K562 (cell line): ENCODE measurements at regions not wholly inside any gene's neighbourhood (a gene's known extent, or its start where the extent isn't known, plus 50 kb on each side); places are given as distances from the start of the nearest gene placed in this dataset.

ENCODE experiments used
- ATAC-seq: fragments of 200-7000 bp; cut with Tn5 transposase; 3 replicates; pipeline ENCODE4 v1.9.1; 2020; ENCODE audit warnings: moderate library complexity
- BruUV-seq: library from RNA; stranded (reverse); fragments of 400-500 nt; replicated peaks from 2 replicates; lab custom pipeline; 2021; lab: Mats Ljungman, UMichigan
- CTCF ChIA-PET: fragments of 300-600 bp; formaldehyde crosslinking; extraction: SDS; loops from one replicate; lab custom pipeline; 2021; ENCODE audit warnings: low intra/inter-chr PET ratio; lab: Yijun Ruan, JAX
- POLR2A ChIA-PET: fragments of 300-600, 350-650 bp; sonication (Branson Sonifier 250); formaldehyde crosslinking; extraction: SDS; loops from one replicate; lab custom pipeline; 2021; ENCODE audit warnings: antibody characterized with exemption, inconsistent platforms; lab: Yijun Ruan, JAX
- DNase-seq, 4 experiments: peaks; one replicate each; pipeline versions ENCODE4 v3.0.0 to v3.0.0-alpha.2; 2011 to 2018; ENCODE audit warnings: low spot score in 3 of 4, mixed read lengths in 3 of 4; ENCODE audit errors: extremely low read depth in 1 of 4
- FAIRE-seq: peaks from 2 replicates; lab custom pipeline; 2011; peaks lifted over from hg19 to GRCh38; lab: Jason Lieb, UNC
- H2AFZ ChIP-seq: 2 replicates; pipeline ENCODE4 v1.6.0; 2011; ENCODE audit warnings: low read depth, low read length, control low read depth, inconsistent platforms
- H3K27ac ChIP-seq: fragments of 200-600 bp; 3 replicates; pipeline ENCODE4 v1.8.0; 2011; ENCODE audit warnings: low read depth, mild to moderate bottlenecking, control low read depth, inconsistent platforms, low read length, moderate library complexity, mixed read lengths; ENCODE audit errors: extremely low read depth
- H3K27me3 ChIP-seq, 2 experiments: fragments of 300-600 bp in 1 of 2; 2 replicates in 1 of 2; 3 replicates in 1 of 2; pipeline versions ENCODE4 v1.6.0 to v1.8.0; 2011; ENCODE audit warnings: inconsistent platforms in 2 of 2, low read length in 2 of 2, mild to moderate bottlenecking in 1 of 2, mixed read lengths in 1 of 2, moderate library complexity in 1 of 2; ENCODE audit not compliant: control insufficient read depth in 2 of 2, insufficient read depth in 2 of 2
- H3K36me3 ChIP-seq: fragments of 300-600 bp; 3 replicates; pipeline ENCODE4 v1.8.0; 2011; ENCODE audit warnings: mild to moderate bottlenecking, low read length, inconsistent platforms; ENCODE audit not compliant: control insufficient read depth, insufficient read depth
- H3K4me1 ChIP-seq, 2 experiments: fragments of 200-600 bp in 1 of 2; replicated peaks in 1 of 2; 2 replicates in 1 of 2; 3 replicates in 1 of 2; pipeline versions ENCODE4 v1.5.1 to v1.8.0; 2011; ENCODE audit warnings: inconsistent platforms in 2 of 2, low read length in 2 of 2, mild to moderate bottlenecking in 1 of 2, mixed read lengths in 1 of 2, moderate library complexity in 1 of 2; ENCODE audit not compliant: control insufficient read depth in 2 of 2, insufficient read depth in 2 of 2
- H3K4me2 ChIP-seq: 2 replicates; pipeline ENCODE4 v1.6.1; 2011; ENCODE audit warnings: low read length, control low read depth, inconsistent platforms, mixed read lengths; ENCODE audit not compliant: insufficient read depth
- H3K4me3 ChIP-seq: fragments of 200-600 bp; sonication (generic), shearing (Covaris generic); 2 replicates; pipeline ENCODE4 v1.5.1; 2016; ENCODE audit warnings: control low read depth, inconsistent platforms
- H3K79me2 ChIP-seq: fragments of 200-600 bp; 3 replicates; pipeline ENCODE4 v1.8.0; 2011; ENCODE audit warnings: low read length, inconsistent platforms; ENCODE audit not compliant: control insufficient read depth, insufficient read depth
- H3K9ac ChIP-seq, 2 experiments: 2 replicates each; pipeline versions ENCODE4 v1.6.0 to v1.6.1; 2011; ENCODE audit warnings: low read depth in 2 of 2, low read length in 2 of 2, control low read depth in 1 of 2, inconsistent platforms in 1 of 2, mild to moderate bottlenecking in 1 of 2, mixed read lengths in 1 of 2; ENCODE audit not compliant: insufficient read depth in 1 of 2
- H3K9me1 ChIP-seq: one replicate; pipeline ENCODE4 v1.6.0; 2011; ENCODE audit warnings: inconsistent platforms, mild to moderate bottlenecking, low read length, moderate library complexity; ENCODE audit not compliant: control insufficient read depth, insufficient read depth
- H3K9me3 ChIP-seq: replicated peaks from 2 replicates; pipeline ENCODE4 v1.5.1; 2011; ENCODE audit warnings: low read depth, low read length, inconsistent platforms; ENCODE audit not compliant: control insufficient read depth, insufficient read depth
- H4K20me1 ChIP-seq: replicated peaks from 2 replicates; pipeline ENCODE4 v1.6.1; 2011; ENCODE audit warnings: low read length, inconsistent platforms, mixed read lengths; ENCODE audit not compliant: control insufficient read depth, insufficient read depth
- CBX3 ChIP-seq, 2 experiments: IDR thresholded peaks; 1 replicate in 1 of 2; 2 replicates in 1 of 2; pipeline ENCODE4 v1.6.1; 2012; ENCODE audit warnings: inconsistent platforms in 2 of 2, low read length in 2 of 2, borderline replicate concordance in 1 of 2, control low read depth in 1 of 2
- CHCHD3 ChIP-seq: fragments of 250-450 bp; sonication (Bioruptor Pico); IDR thresholded peaks from 2 replicates; pipeline ENCODE4 v2.1.2; 2022; ENCODE audit warnings: mild to moderate bottlenecking
- KLF6 ChIP-seq: fragments of 250-450 bp; sonication (Bioruptor Pico); IDR thresholded peaks from 2 replicates; pipeline ENCODE4 v1.4.0; 2020; ENCODE audit warnings: mild to moderate bottlenecking, moderate library complexity, borderline replicate concordance
- NCOR1 ChIP-seq: fragments of 450-650 bp; IDR thresholded peaks from 2 replicates; pipeline ENCODE4 v1.6.1; 2016; ENCODE audit warnings: mild to moderate bottlenecking, moderate library complexity
- PCBP2 ChIP-seq: fragments of 200-400 bp; formaldehyde crosslinking; IDR thresholded peaks from 2 replicates; pipeline ENCODE4 v1.6.1; 2018; ENCODE audit warnings: low read length, low read depth, mild to moderate bottlenecking, moderate library complexity; ENCODE audit not compliant: poor library complexity, severe bottlenecking
- SAFB2 ChIP-seq: fragments of 200-400 bp; formaldehyde crosslinking; IDR thresholded peaks from 2 replicates; pipeline ENCODE4 v1.6.1; 2018; ENCODE audit warnings: borderline replicate concordance, low read length, low read depth, moderate library complexity; ENCODE audit not compliant: severe bottlenecking
- ZFX ChIP-seq: sonication (generic); formaldehyde crosslinking; IDR thresholded peaks from 2 replicates; pipeline ENCODE4 v1.8.0; 2022; ENCODE audit warnings: mild to moderate bottlenecking, missing genetic modification reagents, moderate library complexity
- ZNF133 ChIP-seq: fragments of 250-450 bp; sonication (Bioruptor Pico); IDR thresholded peaks from 2 replicates; pipeline ENCODE4 v1.4.0; 2020; ENCODE audit warnings: mild to moderate bottlenecking
- WGBS: fragments of 100-300 bp; shearing (Covaris generic); methylation state at CpG from one replicate; pipeline ENCODE4 v1.1.6; 2016; ENCODE audit warnings: low coverage, mixed read lengths; ENCODE audit not compliant: insufficient coverage; ENCODE audit errors: missing lambda C conversion rate; 5-methylcytosine and 5-hydroxymethylcytosine counted together
- in situ Hi-C: fragments of 300-500 bp; cut with MboI; formaldehyde crosslinking; loops from 4 replicates; pipeline ENCODE4 v1.15.0; 2018; ENCODE audit warnings: inconsistent platforms, mixed read lengths
- intact Hi-C: fragments of 100-400 bp; cut with micrococcal nuclease; formaldehyde crosslinking; loops from 2 replicates; pipeline ENCODE4 v1.14.2; 2022
- TF ChIP-seq, protein P1 (sequence below): sonication (generic); formaldehyde crosslinking; IDR thresholded peaks from 2 replicates; pipeline ENCODE4 v1.8.1; 2023; ENCODE audit warnings: mild to moderate bottlenecking, missing genetic modification reagents, moderate library complexity
- TF ChIP-seq, protein P2 (sequence below): fragments of 250-450 bp; sonication (Bioruptor Pico); IDR thresholded peaks from 2 replicates; pipeline ENCODE4 v1.6.1; 2021; ENCODE audit warnings: mild to moderate bottlenecking
- TF ChIP-seq, protein P3 (sequence below): sonication (generic); formaldehyde crosslinking; IDR thresholded peaks from 2 replicates; pipeline ENCODE4 v1.8.1; 2023; ENCODE audit warnings: mild to moderate bottlenecking, missing genetic modification reagents

GRCh38 chr1:189686288-189686687 lies 791.4 kb downstream of the BRINP3 start:
- H3K36me3 ChIP-seq = no peaks in the 10 kb centered on the region
- no peak for FAIRE-seq
- no peaks in the 10 kb centered on the region for H3K4me1 ChIP-seq
- no peaks in the 10 kb centered on the region for H4K20me1 ChIP-seq
- H3K27ac ChIP-seq = no peak overlapping the region
- no peaks in the 10 kb centered on the region for H3K27me3 ChIP-seq
- no peak for ATAC-seq
- no peak overlapping the region for H3K9ac ChIP-seq
- no TSS peak for BruUV-seq
- H3K9me1 ChIP-seq = no peaks in the 10 kb centered on the region
- TF ChIP-seq ZNF133 = no peak
- TF ChIP-seq PCBP2 = peak; percentile 59
- WGBS = 0% methylated on average over 1 of the region's 1 CpG
- no peak for DNase-seq
- in situ Hi-C loops (no loop called here), intact Hi-C loops (no loop called here)
- ChIA-PET POLR2A (no interaction called here), CTCF (no interaction called here)
- H3K9me3 ChIP-seq = no peaks in the 10 kb centered on the region
- no peaks in the 10 kb centered on the region for H3K79me2 ChIP-seq
- H2AFZ ChIP-seq = no peak overlapping the region
- H3K4me3 ChIP-seq = no peak overlapping the region
- H3K4me2 ChIP-seq = no peak overlapping the region

GRCh38 chr1:189693140-189693539 lies 784.5 kb downstream of the BRINP3 start:
- BruUV-seq = no TSS peak
- H3K4me1 ChIP-seq = no peaks in the 10 kb centered on the region
- H2AFZ ChIP-seq = no peak overlapping the region
- no peak overlapping the region for H3K27ac ChIP-seq
- ChIA-PET CTCF (no interaction called here), POLR2A (no interaction called here)
- ATAC-seq (no peak), DNase-seq (no peak), FAIRE-seq (no peak)
- H3K4me3 ChIP-seq = no peak overlapping the region
- no peak overlapping the region for H3K9ac ChIP-seq
- in situ Hi-C loops (no loop called here), intact Hi-C loops (no loop called here)
- no peaks in the 10 kb centered on the region for H3K27me3 ChIP-seq
- H3K79me2 ChIP-seq = no peaks in the 10 kb centered on the region
- H3K36me3 ChIP-seq = no peaks in the 10 kb centered on the region
- no peaks in the 10 kb centered on the region; the same call in 1 of the 2 replicates for H3K9me3 ChIP-seq
- H3K9me1 ChIP-seq = no peaks in the 10 kb centered on the region
- WGBS = 3% methylated on average over 2 of the region's 2 CpGs
- no peak overlapping the region for H3K4me2 ChIP-seq
- H4K20me1 ChIP-seq = no peaks in the 10 kb centered on the region
- TF ChIP-seq NCOR1 (no peak), SAFB2 (no peak), KLF6 (no peak), ZFX (CRISPR knock-in tag) (no peak), CHCHD3 (CRISPR knock-in tag) (no peak), CBX3 (IDR thresholded peaks at IDR 0.05; ENCODE audit: borderline replicate concordance in 1 of 2, low read length in 2 of 2) (no peak)
- TF ChIP-seq, protein P1, sequence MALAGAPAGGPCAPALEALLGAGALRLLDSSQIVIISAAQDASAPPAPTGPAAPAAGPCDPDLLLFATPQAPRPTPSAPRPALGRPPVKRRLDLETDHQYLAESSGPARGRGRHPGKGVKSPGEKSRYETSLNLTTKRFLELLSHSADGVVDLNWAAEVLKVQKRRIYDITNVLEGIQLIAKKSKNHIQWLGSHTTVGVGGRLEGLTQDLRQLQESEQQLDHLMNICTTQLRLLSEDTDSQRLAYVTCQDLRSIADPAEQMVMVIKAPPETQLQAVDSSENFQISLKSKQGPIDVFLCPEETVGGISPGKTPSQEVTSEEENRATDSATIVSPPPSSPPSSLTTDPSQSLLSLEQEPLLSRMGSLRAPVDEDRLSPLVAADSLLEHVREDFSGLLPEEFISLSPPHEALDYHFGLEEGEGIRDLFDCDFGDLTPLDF (CRISPR knock-in tag) = no peak
- TF ChIP-seq, protein P2, sequence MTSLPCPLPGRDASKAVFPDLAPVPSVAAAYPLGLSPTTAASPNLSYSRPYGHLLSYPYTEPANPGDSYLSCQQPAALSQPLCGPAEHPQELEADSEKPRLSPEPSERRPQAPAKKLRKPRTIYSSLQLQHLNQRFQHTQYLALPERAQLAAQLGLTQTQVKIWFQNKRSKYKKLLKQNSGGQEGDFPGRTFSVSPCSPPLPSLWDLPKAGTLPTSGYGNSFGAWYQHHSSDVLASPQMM = no peak
- TF ChIP-seq, protein P3, sequence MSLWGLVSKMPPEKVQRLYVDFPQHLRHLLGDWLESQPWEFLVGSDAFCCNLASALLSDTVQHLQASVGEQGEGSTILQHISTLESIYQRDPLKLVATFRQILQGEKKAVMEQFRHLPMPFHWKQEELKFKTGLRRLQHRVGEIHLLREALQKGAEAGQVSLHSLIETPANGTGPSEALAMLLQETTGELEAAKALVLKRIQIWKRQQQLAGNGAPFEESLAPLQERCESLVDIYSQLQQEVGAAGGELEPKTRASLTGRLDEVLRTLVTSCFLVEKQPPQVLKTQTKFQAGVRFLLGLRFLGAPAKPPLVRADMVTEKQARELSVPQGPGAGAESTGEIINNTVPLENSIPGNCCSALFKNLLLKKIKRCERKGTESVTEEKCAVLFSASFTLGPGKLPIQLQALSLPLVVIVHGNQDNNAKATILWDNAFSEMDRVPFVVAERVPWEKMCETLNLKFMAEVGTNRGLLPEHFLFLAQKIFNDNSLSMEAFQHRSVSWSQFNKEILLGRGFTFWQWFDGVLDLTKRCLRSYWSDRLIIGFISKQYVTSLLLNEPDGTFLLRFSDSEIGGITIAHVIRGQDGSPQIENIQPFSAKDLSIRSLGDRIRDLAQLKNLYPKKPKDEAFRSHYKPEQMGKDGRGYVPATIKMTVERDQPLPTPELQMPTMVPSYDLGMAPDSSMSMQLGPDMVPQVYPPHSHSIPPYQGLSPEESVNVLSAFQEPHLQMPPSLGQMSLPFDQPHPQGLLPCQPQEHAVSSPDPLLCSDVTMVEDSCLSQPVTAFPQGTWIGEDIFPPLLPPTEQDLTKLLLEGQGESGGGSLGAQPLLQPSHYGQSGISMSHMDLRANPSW (CRISPR knock-in tag) = no peak
